ENCODE measurements at regions not wholly inside any gene's neighbourhood (a gene's known extent, or its start where the extent isn't known, plus 50 kb on each side); places are given as distances from the start of the nearest gene placed in this dataset.

DNA sequence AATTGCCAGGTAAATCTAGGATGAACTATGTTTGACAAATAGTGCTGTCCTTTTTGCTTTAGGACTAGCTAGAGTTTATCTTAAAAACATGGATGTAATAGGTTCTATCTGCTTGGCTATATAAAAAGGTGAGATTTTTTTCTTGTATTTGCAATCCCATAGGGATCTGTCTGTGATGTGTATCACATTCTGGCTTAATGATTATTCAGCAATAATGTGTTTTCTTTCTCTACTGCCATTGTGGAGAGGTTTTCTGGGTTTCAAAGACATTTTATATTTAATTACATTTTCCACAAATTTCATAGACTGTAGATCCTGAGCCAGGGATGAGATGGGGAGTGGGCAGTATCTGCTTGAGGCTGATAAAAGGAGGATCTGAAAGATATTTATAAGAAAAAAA lies 277.8 kb upstream of the SLITRK5 start:
- TF ChIP-seq EZH2 (IDR thresholded peaks at IDR 0.05; ENCODE audit: insufficient read depth, poor library complexity, severe bottlenecking) (no peak), EZH2phosphoT487 (IDR thresholded peaks at IDR 0.05; ENCODE audit: insufficient read depth, low read depth) (no peak)

Data from GM23248 (cell line).